Fibroblast of skin of left quadriceps (primary cell): ENCODE measurements at regions not wholly inside any gene's neighbourhood (a gene's known extent, or its start where the extent isn't known, plus 50 kb on each side); places are given as distances from the start of the nearest gene placed in this dataset.

Experiments
- DNase-seq, 2 experiments: peaks; one replicate each; pipeline ENCODE4 v3.0.0-alpha.2; 2013; ENCODE audit warnings: low read depth in 2 of 2

DNA sequence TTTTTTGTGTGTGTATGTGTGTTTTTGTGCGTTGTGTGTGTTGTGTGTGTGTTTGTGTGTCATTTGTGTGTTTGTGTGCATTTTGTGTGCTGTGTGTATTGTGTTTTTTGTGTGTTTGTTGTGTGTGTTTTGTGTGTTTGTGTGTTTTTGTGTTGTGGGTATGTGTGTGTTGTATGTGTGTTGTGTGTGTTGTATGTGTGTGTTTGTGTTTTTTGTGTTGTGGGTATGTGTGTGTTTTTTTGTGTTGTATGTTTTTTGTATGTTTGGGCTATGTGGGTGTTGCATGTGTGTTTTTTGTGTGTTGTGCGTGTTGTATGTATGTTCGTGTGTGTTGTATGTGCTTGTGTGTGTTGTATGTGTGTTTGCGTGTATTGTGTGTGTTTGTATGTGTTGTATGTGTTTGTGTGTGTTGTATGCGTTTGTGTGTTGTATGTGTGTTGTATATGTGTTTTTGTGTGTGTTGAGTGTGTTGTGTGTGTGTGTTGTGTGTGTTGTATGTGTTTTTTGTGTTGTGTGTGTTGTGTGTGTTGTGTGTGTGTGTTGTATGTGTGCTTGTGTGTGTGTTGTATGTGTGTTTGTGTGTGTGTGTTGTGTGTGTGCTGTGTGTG, 275.3 kb downstream of the HRH4 start:
- no peak for DNase-seq

DNA sequence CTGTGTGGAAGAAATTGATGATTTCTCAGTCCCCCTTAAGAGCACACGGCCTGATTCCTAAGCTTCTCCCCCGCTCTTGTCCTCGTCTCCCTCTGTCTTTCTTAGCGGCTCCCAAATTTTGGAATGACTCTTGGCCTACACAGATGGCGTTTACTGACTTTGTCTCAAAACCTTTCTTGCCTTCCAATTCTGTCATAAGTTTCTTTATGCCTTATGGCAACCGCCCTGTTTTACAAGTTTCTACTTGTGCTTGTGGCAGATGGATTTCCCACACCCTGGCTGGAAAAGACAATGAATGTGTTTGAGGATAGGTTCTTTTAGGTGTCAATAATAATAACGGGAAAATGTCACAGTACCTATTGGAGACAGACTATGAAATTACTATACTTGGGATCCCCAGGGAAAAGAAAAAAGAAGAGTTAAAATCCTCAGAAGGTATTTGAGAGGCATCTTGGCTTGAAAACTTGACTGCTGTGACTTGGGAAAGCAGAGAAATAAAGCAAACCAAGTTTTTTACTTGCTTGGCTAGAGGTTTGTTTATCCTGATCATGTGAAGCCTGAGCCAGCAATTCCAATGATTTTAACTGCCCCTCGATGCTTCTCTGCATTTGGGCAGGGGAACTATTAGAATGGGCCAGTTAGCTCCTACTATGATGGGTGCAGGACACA, 276.4 kb downstream of the HRH4 start:
- DNase-seq: no peak

DNA sequence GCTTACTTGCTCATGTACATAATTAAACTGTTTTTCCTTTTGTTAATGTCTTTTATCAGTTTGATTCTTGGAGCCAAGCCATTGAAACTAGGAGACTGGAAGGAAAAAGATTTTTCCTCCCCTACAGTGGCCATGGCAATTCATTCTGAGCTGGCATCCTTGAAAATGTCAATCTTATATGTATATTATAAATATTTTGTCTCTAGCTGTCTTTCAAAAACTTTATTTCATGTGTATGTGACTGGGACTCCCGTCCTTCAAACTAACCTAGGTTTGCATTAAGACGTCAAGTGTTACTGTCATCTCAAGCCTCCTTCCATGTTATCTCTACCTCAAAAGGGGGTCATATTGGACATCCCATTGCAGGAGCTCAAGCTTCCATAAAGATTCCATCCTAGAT, 280.4 kb downstream of the HRH4 start:
- DNase-seq: no peak

DNA sequence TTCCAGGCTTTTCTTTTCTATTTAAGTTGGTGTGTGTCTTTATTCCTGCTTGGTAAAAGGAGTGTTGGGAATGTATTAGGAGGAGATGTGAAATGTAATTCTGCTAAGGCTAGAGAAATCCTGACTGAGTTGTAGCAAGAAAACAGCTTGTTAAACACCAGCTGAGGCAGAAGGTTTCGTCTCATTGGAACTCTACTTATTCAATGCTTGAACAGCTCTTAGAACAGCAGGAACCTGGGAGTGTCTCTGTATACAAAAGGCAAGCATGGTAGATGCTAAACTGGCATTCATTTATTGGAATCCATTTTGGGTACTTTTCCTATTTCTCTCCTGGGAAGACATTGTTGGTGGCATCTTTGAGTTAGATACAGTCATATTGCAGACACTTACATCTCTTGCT, 280.9 kb downstream of the HRH4 start:
- no peak for DNase-seq

GRCh38 chr18:24741965-24742724, 281.7 kb downstream of the HRH4 start:
- DNase-seq: peak; percentile 65 to 70

DNA sequence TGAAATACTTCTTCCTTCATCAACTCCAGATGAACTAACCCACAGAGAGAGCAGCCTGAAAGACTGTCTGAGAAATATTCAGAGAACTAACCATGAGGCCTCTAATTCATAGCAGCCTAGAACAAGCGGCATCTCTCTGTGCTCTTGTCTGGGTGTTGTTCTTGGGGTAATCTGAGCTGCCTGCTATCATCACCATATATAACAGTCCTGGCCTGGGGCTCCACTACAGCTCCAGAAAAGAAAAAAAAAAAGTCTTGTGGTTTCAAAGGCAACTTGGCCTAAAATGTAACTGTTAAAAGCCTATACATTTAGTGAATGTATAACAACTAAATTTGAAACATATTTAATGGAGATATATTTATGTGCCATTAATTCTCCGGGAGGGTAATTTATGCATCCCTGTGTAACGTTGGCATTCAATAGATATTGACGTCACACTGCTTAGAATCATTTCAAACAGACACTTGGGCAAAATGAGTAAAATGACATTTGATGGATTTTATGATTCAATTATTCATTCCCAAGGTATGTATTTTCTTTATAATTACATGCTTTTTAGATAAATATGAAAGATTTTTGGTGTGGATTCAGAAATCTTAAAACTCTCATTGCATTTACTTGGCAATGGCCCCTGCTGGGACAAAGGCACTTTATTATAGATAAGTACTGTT, 294.3 kb downstream of the HRH4 start:
- peak; percentile 72 to 76 for DNase-seq

DNA sequence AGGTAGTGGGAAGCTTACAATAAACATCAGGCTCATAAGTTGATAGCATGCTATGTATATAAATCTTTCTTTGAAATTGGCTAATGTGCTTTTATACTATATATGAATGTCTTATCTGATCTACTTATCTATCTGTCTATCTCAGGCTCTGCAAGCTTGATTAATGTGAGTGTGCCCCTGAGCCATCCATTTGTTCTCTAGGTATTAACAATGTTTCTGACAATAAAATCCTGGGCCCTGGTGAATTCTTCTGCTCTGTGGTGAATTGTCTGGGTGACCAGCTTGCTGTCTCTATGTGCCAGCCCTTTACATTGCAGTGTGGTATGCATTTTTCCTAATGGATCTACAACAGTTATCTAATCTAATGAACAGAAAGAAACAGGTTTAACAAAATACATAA, 295.9 kb downstream of the HRH4 start:
- DNase-seq: no peak

GRCh38 chr18:24757134-24757533, 296.7 kb downstream of the HRH4 start:
- DNase-seq: no peak

- DNase-seq: no peak
These were observed 301.3 kb downstream of the HRH4 start for GRCh38 chr18:24761765-24762164.

DNA sequence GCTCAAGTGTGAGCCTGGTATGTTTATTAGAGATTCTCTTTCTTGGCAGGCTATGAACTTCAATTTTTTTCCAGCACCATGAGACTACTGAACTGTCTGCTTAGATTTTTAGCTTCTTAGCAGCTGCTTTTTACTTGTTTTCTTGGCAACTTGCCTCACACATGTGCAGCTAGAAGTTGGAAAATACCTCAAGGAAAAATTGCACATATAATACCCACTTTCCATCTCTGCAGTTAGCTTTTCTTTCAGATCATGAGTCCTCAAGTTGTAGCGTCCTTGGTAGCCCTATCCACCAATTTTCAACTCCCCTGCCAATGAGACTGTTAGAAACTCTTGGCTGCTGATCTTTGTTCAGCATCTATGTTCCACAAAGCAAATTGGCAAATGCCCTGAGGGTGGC, 302.1 kb downstream of the HRH4 start:
- DNase-seq: peak in 1 of 2 experiments; percentile 10

- DNase-seq: peak; percentile 20 to 25
These were observed 303.5 kb downstream of the HRH4 start for GRCh38 chr18:24763765-24764513.

DNA sequence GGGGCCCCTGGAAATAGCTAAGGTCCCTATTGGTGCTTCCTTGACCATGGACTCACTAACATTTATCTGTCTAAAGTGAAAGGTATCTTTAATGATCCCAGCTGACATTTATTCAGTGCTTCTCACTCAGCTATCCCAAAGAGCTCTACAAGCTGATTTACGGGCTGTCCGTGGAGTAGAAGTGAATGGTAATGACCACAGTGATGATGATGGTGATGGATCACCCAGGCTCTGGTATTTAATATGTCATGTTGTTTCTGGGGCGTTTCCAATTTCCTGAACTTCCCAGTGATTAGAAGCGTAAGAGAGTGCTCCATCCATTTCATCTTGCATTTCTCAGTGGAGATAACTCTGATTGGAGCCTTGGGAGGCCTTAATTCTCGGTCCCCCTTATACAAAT, 304.3 kb downstream of the HRH4 start:
- DNase-seq: peak; percentile 35 to 37

- peak; percentile 39 to 42 for DNase-seq
These were observed 305.9 kb downstream of the HRH4 start for GRCh38 chr18:24766376-24766775.

DNA sequence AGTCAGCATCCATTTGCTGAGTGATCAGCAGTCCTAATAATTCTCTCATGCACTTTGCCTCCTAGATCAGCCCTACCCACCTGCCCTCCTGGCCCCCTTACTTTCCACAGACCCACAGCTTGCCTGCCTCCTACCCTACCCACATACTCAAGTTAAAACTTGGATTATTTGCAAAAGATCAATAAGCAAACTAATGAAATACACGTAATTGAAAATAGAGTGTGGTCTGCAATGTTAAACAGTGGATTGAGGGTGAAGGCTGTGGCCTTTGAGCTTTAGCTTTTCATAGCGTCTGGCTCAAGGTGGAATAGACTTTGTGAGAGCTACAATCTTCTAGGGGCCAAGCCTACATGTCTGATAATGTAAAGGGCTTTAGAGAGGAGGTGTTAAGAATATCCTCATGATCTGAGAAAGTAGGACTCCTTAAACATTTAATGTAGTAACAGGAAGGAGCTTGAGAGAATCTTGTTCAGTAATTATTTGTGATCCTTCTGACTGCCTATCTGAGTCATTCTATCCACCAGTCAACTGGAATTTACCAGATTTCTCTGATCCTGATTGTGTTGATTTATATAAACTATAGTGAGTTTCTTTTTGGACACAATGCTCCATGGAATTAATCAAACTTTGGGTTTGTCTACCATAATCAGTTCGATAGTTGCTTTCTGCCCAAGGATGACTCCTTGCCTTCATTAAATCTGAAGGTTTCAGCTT, 310.0 kb downstream of the HRH4 start:
- no peak for DNase-seq

DNA sequence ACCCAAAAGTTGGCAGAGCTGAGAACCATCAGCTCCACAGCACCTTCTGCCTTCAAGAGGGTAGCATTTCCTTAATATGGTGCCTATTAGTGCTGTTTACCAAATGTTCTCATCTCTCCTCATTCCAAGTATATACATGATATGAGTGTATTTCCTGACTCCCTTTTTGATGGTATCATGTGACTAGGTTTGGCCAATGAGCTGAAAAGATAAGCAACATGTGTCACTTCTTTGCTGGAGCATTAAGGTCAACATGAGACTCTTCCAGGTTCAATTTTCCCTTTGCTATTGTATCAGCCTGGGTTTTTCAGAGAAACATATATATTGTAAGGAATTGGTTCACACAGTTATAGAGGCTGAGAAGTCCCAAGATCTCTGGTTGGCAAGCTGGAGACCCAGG, 310.9 kb downstream of the HRH4 start:
- DNase-seq: no peak

- DNase-seq: no peak
These were observed 312.7 kb downstream of the HRH4 start for GRCh38 chr18:24773101-24773500.

DNA sequence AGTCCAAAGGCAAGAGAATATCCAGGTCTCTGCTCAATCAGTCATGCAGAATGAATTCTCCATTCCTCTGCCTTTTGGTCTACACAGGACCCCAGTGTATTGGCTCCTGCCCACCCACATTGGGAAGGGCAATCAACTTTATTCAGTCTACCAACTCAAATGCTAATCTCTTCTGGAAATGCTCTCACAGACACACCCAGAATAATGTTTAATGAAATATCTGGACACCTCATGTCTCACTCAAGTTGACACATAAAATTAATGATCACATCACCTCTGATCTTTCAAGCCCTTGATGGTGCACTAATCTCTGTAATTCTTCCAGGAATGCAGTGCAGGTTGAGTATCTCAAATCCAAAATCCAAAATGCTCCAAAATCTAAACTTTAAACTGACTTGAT, 315.6 kb downstream of the HRH4 start:
- no peak for DNase-seq

DNA sequence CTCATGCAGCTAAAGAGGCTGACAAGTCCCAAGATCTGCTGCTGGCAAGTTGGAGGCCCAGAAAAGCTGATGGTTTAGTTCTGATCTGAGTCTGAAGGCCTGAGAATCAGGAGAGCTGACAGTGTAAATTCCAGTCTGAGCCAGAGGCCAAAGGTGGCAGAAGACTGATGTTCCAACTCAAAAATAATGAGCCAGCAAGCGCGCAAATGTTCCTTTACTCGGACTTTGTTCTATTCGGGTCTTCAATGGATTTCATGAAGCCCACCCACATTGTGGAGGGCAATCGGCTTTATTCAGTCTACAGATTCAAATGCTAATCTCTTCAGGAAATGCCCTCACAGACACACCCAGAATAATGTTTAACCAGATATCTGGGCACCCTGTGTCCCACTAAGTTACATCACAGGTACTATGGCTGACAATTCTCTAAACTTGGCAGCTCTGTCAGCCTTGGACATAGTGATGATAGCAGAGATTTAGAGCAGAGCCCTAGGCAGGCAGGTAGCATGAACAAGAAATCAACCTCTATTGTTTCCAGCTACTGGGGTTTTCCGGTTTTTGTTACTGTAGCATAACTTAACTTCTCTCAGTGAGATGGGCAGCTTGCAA, 318.5 kb downstream of the HRH4 start:
- DNase-seq: no peak

DNA sequence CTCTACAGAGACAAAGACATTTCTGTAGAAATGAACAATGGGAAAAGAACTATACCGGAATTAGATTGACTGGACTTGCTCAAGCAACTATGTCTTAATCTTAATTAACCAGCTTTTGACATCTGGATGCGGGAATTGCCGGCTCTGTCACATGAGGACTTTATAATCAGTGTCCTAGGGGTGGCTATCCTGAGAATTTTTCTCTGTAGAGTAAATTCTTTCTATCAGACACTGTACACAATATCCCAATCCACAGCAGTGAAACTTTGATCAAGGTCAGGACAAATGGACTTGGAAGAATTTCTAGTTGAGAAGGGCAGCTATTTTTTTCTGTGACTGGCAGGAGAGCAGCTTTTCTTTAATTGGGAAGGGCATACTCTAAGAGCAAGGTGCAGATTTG, 322.1 kb downstream of the HRH4 start:
- DNase-seq: no peak

DNA sequence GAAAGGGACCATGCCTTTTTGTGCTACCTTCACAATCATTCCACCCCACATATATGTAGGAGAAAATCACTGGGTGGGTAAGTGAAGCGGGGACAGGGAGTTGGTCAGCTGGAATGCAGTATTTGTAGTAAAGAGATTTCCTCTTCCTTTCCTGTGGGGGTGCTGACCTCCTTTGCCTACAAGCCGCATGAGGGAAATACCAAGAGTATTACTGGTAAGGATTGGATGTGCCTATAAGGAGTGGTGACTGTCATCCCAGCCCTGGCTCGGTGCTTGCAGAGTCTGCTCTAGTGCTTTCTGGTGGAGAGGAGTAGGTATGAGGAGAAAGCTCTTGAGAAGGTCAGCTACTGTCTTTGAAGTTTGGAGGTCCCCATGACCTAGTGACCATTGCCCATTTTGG, 324.6 kb downstream of the HRH4 start:
- DNase-seq: no peak

GRCh38 chr18:24786027-24786426, 325.6 kb downstream of the HRH4 start:
- no peak for DNase-seq
